Naive B cell (primary cell): ENCODE measurements at regions not wholly inside any gene's neighbourhood (a gene's known extent, or its start where the extent isn't known, plus 50 kb on each side); places are given as distances from the start of the nearest gene placed in this dataset.
"Not testable (repeated sequence)": the region's sequence is repeated elsewhere in the genome, so short reads cannot be mapped to it uniquely, and the experiment has no call there.

Experiments used
- ATAC-seq, 2 donors: fragments of 150-1000 bp; cut with Tn5 transposase; 2 replicates each; pipeline ENCODE4 v1.10.0; 2021; ENCODE audit warnings: low read depth in 2 of 2, mild to moderate bottlenecking in 2 of 2, moderate library complexity in 2 of 2
- DNase-seq: peaks from one replicate; pipeline ENCODE4 v3.0.0; 2022
- H3K27ac Mint-ChIP-seq, 6 donors: one replicate each; pipeline ENCODE4 v1.8.0; 2020 to 2022; ENCODE audit warnings: mild to moderate bottlenecking in 6 of 6, mixed read lengths in 6 of 6, moderate library complexity in 5 of 6, inconsistent platforms in 2 of 6
- H3K27me3 Mint-ChIP-seq, 3 donors: one replicate each; pipeline ENCODE4 v1.8.0; 2021 to 2022; ENCODE audit warnings: mixed read lengths in 3 of 3, mild to moderate bottlenecking in 1 of 3
- H3K36me3 Mint-ChIP-seq, 2 donors: one replicate each; pipeline ENCODE4 v1.8.0; 2020 to 2022; ENCODE audit warnings: mixed read lengths in 2 of 2, inconsistent platforms in 1 of 2, mild to moderate bottlenecking in 1 of 2
- H3K4me1 Mint-ChIP-seq, 3 donors: one replicate each; pipeline ENCODE4 v1.8.0; 2020 to 2022; ENCODE audit warnings: mixed read lengths in 3 of 3, inconsistent platforms in 1 of 3, mild to moderate bottlenecking in 1 of 3, moderate library complexity in 1 of 3
- H3K4me3 Mint-ChIP-seq, 8 donors: one replicate each; pipeline ENCODE4 v1.8.0; 2020 to 2022; ENCODE audit warnings: mild to moderate bottlenecking in 8 of 8, mixed read lengths in 8 of 8, moderate library complexity in 8 of 8, inconsistent platforms in 2 of 8
- H3K9me3 Mint-ChIP-seq, 7 donors: one replicate each; pipeline ENCODE4 v1.8.0; 2020 to 2022; ENCODE audit warnings: mixed read lengths in 7 of 7, mild to moderate bottlenecking in 5 of 7, inconsistent platforms in 2 of 7, moderate library complexity in 1 of 7

DNA sequence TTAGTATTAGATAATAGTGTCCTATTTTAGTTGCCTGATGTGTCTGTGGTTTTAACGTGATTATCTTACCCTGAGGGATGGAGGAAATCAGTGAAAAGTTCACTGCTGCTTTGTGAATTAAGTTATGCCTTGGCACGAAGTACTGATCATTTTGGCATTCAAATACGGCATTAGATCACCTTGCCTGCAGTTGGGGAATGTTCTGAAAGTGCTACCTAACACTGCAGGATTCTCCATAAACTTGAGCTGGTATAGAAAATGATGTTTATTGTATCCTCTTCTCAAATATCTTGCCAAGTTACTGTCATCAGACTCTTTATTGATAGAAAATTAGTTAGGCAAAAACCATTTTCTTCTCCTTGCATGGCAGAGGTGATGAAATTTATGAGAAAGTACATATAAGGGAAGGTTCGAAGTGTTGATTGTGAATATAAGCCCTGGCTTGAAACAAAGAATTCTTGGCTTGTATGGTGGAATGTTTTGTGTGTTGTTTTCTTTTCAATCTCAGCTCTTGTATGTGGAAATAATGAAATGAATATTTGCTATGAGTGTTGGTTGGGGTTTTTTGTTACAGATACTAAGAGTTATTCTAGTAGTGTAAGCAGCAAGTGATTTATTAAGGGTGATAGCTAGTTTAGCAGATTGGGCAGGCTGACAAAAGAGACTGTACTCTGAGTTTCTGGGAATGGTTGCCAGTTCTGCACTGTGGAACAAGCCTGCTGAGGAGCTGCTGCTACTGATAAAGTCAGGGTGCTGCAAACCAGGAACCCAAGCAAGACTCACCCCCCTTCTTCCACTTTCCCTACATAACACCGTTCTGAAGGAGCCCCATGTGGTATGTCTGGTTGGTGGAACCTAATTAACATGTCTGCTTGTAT, 448.3 kb downstream of the PCNX1 start:
- H3K36me3 Mint-ChIP-seq, result peaks cover 33 to 35% of the 10 kb centered on the region in 2 donors
- peaks cover 71 to 94% (median 89%) of the 10 kb centered on the region in 3 donors for H3K4me1 Mint-ChIP-seq
- H3K9me3 Mint-ChIP-seq, result peaks cover 5 to 20% (median 9%) of the 10 kb centered on the region in 7 donors
- peak overlapping the region; percentile 86 to 98 (median 94) for H3K27ac Mint-ChIP-seq
- DNase-seq (peak; percentile 77), ATAC-seq (peak; percentile 77 to 80)
- H3K27me3 Mint-ChIP-seq, result no peaks in the 10 kb centered on the region
- peak overlapping the region; percentile 62 to 88 (median 69) for H3K4me3 Mint-ChIP-seq

DNA sequence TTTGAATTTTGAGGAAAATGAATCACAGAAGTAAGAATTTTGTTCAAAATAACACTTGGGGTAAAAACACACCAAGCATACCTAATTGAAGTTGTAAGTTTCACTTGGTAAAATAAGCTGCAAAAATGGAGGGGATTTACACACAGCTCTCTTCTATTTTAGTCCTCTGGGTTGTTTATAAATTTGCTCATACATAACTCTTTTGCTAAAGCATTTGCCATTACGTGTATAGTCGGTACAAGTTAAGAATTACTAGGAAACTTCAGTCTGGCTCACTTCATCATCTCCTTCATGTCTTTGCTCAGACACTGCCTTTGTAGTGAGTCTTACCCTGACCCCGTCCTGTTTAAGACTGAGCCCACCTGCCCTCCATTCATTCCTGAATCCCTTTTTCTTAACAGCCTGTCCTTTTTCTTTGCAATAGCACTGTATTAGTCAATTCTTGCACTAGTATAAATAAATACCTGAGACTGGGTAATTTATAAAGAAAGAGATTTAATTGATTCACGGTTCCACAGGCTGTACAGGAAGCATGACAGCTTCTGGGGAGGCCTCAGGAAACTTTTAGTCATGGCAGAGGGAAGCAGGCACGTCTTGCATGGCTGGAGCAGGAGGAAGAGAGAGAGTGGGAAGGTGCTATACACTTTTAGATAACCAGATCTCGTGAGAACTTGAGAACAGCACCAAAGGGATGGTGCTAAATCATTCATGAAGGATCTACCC, 451.1 kb downstream of the PCNX1 start:
- no peaks in the 10 kb centered on the region for H3K27me3 Mint-ChIP-seq
- peaks cover 5 to 17% (median 7%) of the 10 kb centered on the region in 7 donors for H3K9me3 Mint-ChIP-seq
- peaks cover 72 to 95% (median 92%) of the 10 kb centered on the region in 3 donors for H3K4me1 Mint-ChIP-seq
- ATAC-seq, result peak; percentile 61 to 64
- peak; percentile 64 for DNase-seq
- H3K4me3 Mint-ChIP-seq, result peak overlapping the region; percentile 56 to 93 (median 78)
- H3K27ac Mint-ChIP-seq, result peak overlapping the region; percentile 96 to 100 (median 98)
- peaks cover 15 to 16% of the 10 kb centered on the region in 2 donors for H3K36me3 Mint-ChIP-seq

DNA sequence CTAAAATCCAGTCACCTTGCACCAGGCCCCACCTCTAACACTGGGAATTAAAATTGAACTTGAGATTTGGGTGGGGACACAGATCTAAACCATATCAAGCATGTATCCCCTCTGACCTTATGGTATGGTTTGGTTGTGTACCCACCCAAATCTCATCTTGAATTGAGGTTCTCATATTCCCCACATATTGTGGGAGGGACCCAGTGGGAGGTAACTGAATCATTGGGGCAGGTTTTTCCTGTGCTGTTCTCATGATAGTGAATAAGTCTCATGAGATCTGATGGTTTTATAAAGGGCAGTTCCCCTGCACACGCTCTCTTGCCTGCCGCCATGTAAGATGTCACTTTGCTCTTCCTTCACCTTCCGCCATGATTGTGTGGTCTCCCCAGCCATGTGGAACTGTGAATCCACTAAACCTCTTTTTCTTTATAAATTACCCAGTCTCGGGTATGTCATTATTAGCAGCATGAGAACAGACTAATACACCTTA, 451.7 kb downstream of the PCNX1 start:
- Mint-ChIP-seq H3K36me3 (peaks cover 13% of the 10 kb centered on the region in 2 donors), H3K4me1 (peaks cover 73 to 95% (median 94%) of the 10 kb centered on the region in 3 donors), H3K27ac (peak overlapping the region; percentile 96 to 100 (median 98)), H3K4me3 (peak overlapping the region; percentile 56 to 93 (median 78)), H3K9me3 (peaks cover 5 to 15% (median 7%) of the 10 kb centered on the region in 7 donors)
- not testable (repeated sequence) for ATAC-seq, DNase-seq, H3K27me3 Mint-ChIP-seq

DNA sequence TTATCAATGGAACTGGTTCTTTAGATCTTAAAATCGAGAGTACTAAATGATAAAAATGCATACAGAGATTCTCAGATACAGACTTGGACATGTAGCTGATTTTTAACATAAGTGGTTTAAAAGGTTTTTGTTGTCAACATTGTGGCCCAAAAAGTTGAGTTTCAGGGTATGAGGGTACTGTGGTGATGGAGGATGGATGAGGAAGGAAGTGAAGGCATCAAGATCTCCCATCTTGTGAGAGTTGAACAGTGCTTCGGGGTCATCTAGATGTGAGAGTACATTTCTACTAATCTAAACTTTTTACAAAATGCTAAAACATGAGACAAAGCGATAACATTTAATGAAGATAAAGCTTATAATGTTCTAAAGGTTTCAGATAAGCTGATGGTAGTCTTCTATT, 452.6 kb downstream of the PCNX1 start:
- Mint-ChIP-seq H3K4me1 (peaks cover 74 to 96% (median 95%) of the 10 kb centered on the region in 3 donors), H3K27me3 (no peaks in the 10 kb centered on the region), H3K27ac (peak overlapping the region; percentile 96 to 100 (median 98)), H3K36me3 (peaks cover 13% of the 10 kb centered on the region in 2 donors), H3K9me3 (peaks cover 5 to 15% (median 7%) of the 10 kb centered on the region in 7 donors), H3K4me3 (peak overlapping the region; percentile 53 to 93 (median 82))
- ATAC-seq (no peak), DNase-seq (no peak)

DNA sequence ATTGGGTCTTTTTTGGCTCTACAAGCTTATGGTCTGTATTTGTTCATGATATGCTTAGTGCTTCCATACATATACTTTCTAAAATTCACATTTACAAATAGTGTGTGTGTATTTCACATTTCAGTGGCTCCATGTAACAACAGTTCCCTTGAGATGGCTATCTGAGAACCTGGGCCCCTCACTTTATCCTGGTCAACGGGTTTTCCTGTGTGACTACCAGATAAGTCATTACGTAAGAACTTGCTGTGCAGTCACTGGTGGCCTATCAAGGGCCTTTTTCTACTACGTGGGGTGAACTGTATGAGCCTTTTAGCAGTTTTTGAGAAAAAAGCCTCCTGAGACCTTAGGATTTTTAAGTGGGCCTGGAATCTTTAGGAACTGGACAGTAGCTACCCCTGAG, 454.1 kb downstream of the PCNX1 start:
- no peak for ATAC-seq

DNA sequence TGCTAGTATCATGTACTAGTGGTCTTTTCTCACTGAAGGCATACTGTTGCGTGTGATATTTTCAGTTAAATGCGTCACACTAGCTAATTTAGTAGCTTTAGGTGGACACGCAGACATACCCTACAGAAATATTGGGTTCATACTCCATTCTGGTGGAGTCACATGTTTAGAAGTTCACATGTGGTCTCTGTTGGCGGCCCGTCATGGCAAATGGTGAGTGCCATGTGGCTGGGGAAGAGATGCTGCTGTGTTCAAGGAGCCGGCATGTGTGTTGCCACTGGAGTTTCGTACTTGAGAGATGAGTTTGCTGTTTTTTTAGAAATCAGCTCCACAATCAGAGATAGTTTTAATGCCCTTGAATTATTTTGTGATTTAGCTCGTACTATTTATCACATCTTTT, 454.6 kb downstream of the PCNX1 start:
- Mint-ChIP-seq H3K27me3 (no peaks in the 10 kb centered on the region), H3K27ac (peak overlapping the region; percentile 91 to 100 (median 98)), H3K36me3 (peaks cover 13 to 16% of the 10 kb centered on the region in 2 donors), H3K4me1 (peaks cover 62 to 94% (median 92%) of the 10 kb centered on the region in 3 donors), H3K4me3 (peak overlapping the region; percentile 50 to 93 (median 82)), H3K9me3 (peaks cover 5 to 15% (median 7%) of the 10 kb centered on the region in 7 donors)
- ATAC-seq (no peak), DNase-seq (no peak)

More for the DNA sequence above, 454.1 kb downstream of the PCNX1 start:
- H3K27me3 Mint-ChIP-seq, result no peaks in the 10 kb centered on the region
- H3K36me3 Mint-ChIP-seq, result peaks cover 13 to 16% of the 10 kb centered on the region in 2 donors
- peaks cover 5 to 15% (median 7%) of the 10 kb centered on the region in 7 donors for H3K9me3 Mint-ChIP-seq
- peak overlapping the region; percentile 91 to 100 (median 98) for H3K27ac Mint-ChIP-seq
- DNase-seq, result no peak
- H3K4me1 Mint-ChIP-seq, result peaks cover 66 to 94% (median 94%) of the 10 kb centered on the region in 3 donors
- peak overlapping the region; percentile 64 to 93 (median 82) for H3K4me3 Mint-ChIP-seq

DNA sequence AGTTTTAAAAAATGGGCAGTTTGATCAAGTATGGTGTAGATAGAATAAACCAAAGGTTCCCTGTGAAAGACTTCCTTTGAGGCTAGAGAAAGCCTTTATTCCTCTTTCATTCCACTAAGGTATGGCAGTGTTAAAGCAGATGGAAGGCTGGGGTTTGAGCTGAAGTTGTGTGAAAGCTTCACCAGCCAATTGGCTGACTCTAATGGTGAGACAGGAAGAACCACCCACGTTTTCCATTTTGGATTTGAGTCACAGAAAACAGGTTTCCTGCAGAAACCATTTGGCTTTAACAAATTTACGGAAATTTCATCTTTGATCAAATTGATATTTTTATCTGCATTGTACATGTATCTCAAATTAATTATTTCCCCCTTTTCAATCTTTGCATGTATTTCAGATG, 455.0 kb downstream of the PCNX1 start:
- DNase-seq, result no peak
- H3K4me3 Mint-ChIP-seq, result peak overlapping the region in 7 of 8 donors; percentile 50 to 93 (median 84)
- peaks cover 62 to 90% (median 88%) of the 10 kb centered on the region in 3 donors for H3K4me1 Mint-ChIP-seq
- ATAC-seq, result no peak
- H3K9me3 Mint-ChIP-seq, result peaks cover 5 to 15% (median 7%) of the 10 kb centered on the region in 7 donors
- H3K27me3 Mint-ChIP-seq, result no peaks in the 10 kb centered on the region
- H3K27ac Mint-ChIP-seq, result peak overlapping the region; percentile 91 to 100 (median 98)
- H3K36me3 Mint-ChIP-seq, result peaks cover 13 to 16% of the 10 kb centered on the region in 2 donors

DNA sequence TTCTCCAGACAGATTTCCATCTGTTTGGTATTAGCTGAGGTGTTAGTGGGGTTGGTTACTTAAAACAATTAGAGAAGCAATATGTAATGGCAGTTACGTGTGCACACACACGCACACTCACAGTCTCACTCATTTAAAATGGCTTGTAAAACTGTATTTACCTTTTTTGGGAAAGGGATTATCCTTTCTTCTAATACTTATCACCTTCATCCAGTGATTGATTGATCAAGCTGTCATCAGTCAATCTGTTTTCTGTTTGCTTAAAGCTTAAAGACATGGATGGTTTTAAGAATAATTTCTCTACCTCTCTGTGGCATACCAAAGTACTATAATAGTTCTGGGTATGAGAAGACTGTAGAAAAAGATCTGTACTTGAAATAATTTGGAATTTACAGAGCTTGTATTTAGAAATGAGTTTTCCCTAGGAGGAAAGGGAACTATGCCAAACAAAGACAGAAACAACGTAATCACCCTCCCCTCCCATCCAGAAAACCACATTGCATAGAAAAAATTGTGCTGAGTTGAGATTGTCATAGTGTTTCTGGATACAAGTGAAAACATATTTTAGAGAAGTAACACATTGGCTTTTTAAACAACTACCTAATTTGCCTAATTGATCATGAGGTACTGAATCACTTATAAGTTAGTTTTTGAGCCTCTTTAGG, 455.8 kb downstream of the PCNX1 start:
- DNase-seq (peak; percentile 76), ATAC-seq (peak; percentile 74 to 77)
- H3K27me3 Mint-ChIP-seq, result no peaks in the 10 kb centered on the region
- peaks cover 13 to 16% of the 10 kb centered on the region in 2 donors for H3K36me3 Mint-ChIP-seq
- H3K4me3 Mint-ChIP-seq, result peak overlapping the region; percentile 49 to 85 (median 64)
- peaks cover 61 to 82% (median 80%) of the 10 kb centered on the region in 3 donors for H3K4me1 Mint-ChIP-seq
- H3K9me3 Mint-ChIP-seq, result peaks cover 5 to 15% (median 7%) of the 10 kb centered on the region in 7 donors
- H3K27ac Mint-ChIP-seq, result peak overlapping the region; percentile 91 to 99 (median 98)

DNA sequence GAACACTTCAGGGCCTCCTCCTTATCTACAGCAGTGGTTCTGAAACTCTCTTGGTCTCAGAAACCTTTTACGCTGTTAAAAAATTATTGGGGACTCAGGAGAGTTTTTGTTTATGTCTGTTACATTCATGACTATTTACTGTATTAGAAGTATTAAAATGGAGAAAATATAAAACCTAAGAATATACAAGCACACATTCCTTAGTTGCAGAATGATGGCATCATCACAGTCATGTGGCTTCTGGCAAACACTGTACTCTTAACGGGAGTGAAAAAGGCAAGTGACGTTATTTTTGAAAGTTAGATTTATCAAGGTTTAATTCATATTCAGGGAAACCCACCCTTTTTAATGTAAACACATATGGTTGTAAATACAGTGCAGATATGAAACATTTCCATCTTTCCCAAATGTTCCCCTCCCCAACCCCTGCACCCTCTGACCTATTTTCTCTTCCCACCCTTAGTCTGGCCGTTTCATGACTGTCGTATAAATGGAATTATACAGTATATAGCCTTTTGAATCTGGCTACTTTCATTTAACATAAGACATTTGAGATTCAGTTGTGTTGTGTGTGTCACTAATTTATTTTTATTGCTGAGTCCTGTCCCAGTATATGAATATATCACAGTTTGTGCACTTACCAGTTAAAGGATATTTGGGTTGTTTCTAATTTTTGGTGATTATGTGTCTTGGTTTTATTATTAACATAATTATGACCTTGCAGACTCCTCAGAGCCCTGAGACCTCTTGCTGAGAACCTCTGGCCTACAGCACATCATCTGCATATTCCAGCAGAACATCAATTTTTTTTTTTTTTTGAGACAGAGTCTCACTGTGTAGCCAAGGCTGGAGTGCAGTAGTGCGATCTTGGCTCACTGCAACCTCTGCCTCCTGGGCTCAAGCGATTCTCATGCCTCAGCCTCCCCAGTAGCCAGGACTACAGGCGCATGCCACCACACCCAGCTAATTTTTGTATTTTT, 457.0 kb downstream of the PCNX1 start:
- Mint-ChIP-seq H3K27ac (peak overlapping the region; percentile 91 to 99 (median 98)), H3K9me3 (peaks cover under 1 to 6% (median 3%) of the 10 kb centered on the region in 7 donors), H3K4me3 (peak overlapping the region; percentile 9 to 85 (median 62)), H3K27me3 (no peaks in the 10 kb centered on the region), H3K4me1 (peaks cover 49 to 71% (median 68%) of the 10 kb centered on the region in 3 donors), H3K36me3 (peaks cover 5 to 13% of the 10 kb centered on the region in 2 donors)
- DNase-seq, result no peak
- ATAC-seq, result peak in 1 of 2 donors; percentile 23

DNA sequence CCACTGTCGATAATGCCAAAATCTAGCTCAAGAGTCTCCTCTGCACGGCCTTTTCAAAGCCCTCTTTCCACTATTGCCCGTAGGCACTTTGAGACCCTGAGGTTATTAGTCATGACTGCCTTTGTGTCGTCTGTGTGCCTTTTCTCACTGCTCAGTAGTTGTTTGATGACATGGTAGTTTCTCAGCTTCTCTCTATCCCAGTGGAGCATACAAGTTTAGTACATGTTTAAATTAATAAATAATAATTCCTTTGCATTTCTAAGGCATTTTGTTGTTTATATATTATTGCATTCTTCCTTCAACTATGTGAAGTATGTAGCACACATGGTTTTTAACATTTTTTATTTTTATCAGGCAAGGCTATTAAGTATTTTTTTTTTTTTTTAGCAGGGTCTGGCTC, 458.1 kb downstream of the PCNX1 start:
- no peak for ATAC-seq
- H3K4me1 Mint-ChIP-seq, result peaks cover 41 to 64% (median 61%) of the 10 kb centered on the region in 3 donors
- H3K9me3 Mint-ChIP-seq, result peaks cover 0 to 3% (median 0%) of the 10 kb centered on the region in 7 donors
- H3K4me3 Mint-ChIP-seq, result peak overlapping the region in 6 of 8 donors; percentile 29 to 84 (median 68)
- H3K36me3 Mint-ChIP-seq, result peaks cover 0 to 7% of the 10 kb centered on the region in 2 donors
- peak overlapping the region; percentile 91 to 99 (median 98) for H3K27ac Mint-ChIP-seq
- DNase-seq, result no peak
- H3K27me3 Mint-ChIP-seq, result no peaks in the 10 kb centered on the region

DNA sequence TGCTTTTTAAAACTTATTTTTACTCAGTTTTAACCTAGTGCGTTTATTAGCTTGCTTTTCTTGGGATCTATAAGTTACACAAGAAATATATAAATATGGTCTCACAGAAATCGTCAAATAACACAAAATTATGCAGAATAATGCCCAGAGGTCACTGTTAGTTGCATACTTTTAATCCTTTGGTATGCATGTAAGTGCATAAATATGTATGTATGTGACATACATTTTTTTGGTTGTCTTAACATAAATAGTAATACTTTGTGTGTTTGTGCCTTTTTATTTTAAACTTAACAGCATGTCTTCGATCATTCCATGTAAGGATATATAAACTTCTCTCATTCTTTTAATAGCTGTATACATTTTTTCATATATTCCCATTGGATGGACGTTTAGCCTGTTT, 459.6 kb downstream of the PCNX1 start:
- H3K36me3 Mint-ChIP-seq, result peaks cover 0 to 6% of the 10 kb centered on the region in 2 donors
- H3K27me3 Mint-ChIP-seq, result no peaks in the 10 kb centered on the region
- no peak for ATAC-seq
- peak overlapping the region; percentile 69 to 98 (median 90) for H3K27ac Mint-ChIP-seq
- no peak for DNase-seq
- peaks cover 33 to 56% (median 49%) of the 10 kb centered on the region in 3 donors for H3K4me1 Mint-ChIP-seq
- H3K9me3 Mint-ChIP-seq, result no peaks in the 10 kb centered on the region
- H3K4me3 Mint-ChIP-seq, result no peak overlapping the region
